ENCODE measurements at regions not wholly inside any gene's neighbourhood (a gene's known extent, or its start where the extent isn't known, plus 50 kb on each side); places are given as distances from the start of the nearest gene placed in this dataset.

DNA sequence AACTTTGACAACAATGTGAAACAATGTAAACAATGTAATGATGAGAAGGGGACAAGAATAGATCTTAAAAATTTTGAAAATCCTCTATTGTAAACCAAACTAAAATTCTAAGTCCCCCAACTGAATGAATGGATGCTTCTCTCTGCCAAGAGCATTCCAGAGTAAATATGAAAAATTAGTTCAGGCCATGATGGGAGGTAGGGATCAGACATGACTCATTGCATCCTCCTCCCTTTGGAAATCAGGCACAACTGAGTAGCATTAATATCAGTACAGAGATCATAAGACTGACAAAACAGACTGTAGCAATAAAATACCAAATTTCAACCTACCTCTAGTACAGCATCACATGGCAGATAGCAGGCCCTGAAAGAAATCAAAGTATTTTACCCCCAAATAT, 559.9 kb downstream of the C12orf50 start:
- no peaks in the 10 kb centered on the region for H3K27me3 Mint-ChIP-seq

DNA sequence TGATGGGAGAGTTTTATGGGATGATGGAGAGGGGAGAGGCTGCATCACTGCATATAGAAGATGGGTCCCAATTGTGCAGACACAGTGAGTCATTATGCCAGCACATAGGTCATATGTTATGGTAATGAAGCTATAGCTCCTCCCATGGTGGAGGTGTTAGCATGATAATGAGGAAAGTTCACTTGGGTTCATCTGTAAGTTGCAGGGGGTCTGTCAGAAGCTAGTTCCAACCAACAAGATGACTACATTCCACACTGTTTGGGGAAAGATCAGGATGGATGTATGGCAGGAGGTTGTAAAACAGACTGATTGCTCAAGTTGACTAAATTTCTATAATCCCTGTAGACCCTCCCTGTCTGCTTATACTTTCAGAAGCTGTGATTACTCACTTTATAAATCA, 561.3 kb downstream of the C12orf50 start:
- DNase-seq (no peak), ATAC-seq (ENCODE audit: poor library complexity) (no peak)
- intact Hi-C loops (cut with DNase I, micrococcal nuclease): no loop called here
- no peak overlapping the region for H3K27ac Mint-ChIP-seq
- ChIA-PET CTCF (no interaction called here), POLR2A (no interaction called here)
- H3K4me3 ChIP-seq (ENCODE audit: low read length): no peak overlapping the region
- no peaks in the 10 kb centered on the region for H3K4me1 ChIP-seq (ENCODE audit: insufficient read depth, low read length)
- H3K9me3 ChIP-seq (ENCODE audit: control insufficient read depth in 1 of 2, insufficient read depth in 1 of 2, low read length in 2 of 2): no peaks in the 10 kb centered on the region
- H3K4me3 Mint-ChIP-seq: no peak overlapping the region
- H3K27me3 Mint-ChIP-seq: no peaks in the 10 kb centered on the region
- H3K27ac ChIP-seq (ENCODE audit: low read depth in 1 of 2, low read length in 2 of 2): no peak overlapping the region
- H3K27me3 ChIP-seq (ENCODE audit: control insufficient read depth in 1 of 2, insufficient read depth in 2 of 2, low read length in 2 of 2): no peaks in the 10 kb centered on the region
- H3K36me3 Mint-ChIP-seq (ENCODE audit: low read depth): no peaks in the 10 kb centered on the region
- TF ChIP-seq, protein P1, sequence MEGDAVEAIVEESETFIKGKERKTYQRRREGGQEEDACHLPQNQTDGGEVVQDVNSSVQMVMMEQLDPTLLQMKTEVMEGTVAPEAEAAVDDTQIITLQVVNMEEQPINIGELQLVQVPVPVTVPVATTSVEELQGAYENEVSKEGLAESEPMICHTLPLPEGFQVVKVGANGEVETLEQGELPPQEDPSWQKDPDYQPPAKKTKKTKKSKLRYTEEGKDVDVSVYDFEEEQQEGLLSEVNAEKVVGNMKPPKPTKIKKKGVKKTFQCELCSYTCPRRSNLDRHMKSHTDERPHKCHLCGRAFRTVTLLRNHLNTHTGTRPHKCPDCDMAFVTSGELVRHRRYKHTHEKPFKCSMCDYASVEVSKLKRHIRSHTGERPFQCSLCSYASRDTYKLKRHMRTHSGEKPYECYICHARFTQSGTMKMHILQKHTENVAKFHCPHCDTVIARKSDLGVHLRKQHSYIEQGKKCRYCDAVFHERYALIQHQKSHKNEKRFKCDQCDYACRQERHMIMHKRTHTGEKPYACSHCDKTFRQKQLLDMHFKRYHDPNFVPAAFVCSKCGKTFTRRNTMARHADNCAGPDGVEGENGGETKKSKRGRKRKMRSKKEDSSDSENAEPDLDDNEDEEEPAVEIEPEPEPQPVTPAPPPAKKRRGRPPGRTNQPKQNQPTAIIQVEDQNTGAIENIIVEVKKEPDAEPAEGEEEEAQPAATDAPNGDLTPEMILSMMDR (IDR thresholded peaks at IDR 0.05): no peak
- no peaks in the 10 kb centered on the region for H3K36me3 ChIP-seq (ENCODE audit: insufficient read depth, low read length)
- H3K4me1 Mint-ChIP-seq (ENCODE audit: low read depth): no peaks in the 10 kb centered on the region
- H3K9me3 Mint-ChIP-seq: peaks cover 3% of the 10 kb centered on the region

More for the DNA sequence above, 559.9 kb downstream of the C12orf50 start:
- H3K36me3 ChIP-seq (ENCODE audit: insufficient read depth, low read length): no peaks in the 10 kb centered on the region
- CTCF ChIA-PET: no interaction called here
- ATAC-seq (ENCODE audit: poor library complexity) (no peak), DNase-seq (no peak)
- H3K27ac ChIP-seq (ENCODE audit: low read depth in 1 of 2, low read length in 2 of 2): no peak overlapping the region
- TF ChIP-seq, protein P1 (IDR thresholded peaks at IDR 0.05): no peak
- no peaks in the 10 kb centered on the region for H3K4me1 ChIP-seq (ENCODE audit: insufficient read depth, low read length)
- Mint-ChIP-seq H3K36me3 (ENCODE audit: low read depth) (no peaks in the 10 kb centered on the region), H3K4me3 (no peak overlapping the region), H3K9me3 (peaks cover 5% of the 10 kb centered on the region), H3K27ac (no peak overlapping the region), H3K4me1 (ENCODE audit: low read depth) (no peaks in the 10 kb centered on the region)
- POLR2A ChIA-PET: no interaction called here
- intact Hi-C loops (cut with DNase I, micrococcal nuclease): no loop called here
- H3K27me3 ChIP-seq (ENCODE audit: control insufficient read depth in 1 of 2, insufficient read depth in 2 of 2, low read length in 2 of 2): no peaks in the 10 kb centered on the region
- no peaks in the 10 kb centered on the region for H3K9me3 ChIP-seq (ENCODE audit: control insufficient read depth in 1 of 2, insufficient read depth in 1 of 2, low read length in 2 of 2)
- no peak overlapping the region for H3K4me3 ChIP-seq (ENCODE audit: low read length)

DNA sequence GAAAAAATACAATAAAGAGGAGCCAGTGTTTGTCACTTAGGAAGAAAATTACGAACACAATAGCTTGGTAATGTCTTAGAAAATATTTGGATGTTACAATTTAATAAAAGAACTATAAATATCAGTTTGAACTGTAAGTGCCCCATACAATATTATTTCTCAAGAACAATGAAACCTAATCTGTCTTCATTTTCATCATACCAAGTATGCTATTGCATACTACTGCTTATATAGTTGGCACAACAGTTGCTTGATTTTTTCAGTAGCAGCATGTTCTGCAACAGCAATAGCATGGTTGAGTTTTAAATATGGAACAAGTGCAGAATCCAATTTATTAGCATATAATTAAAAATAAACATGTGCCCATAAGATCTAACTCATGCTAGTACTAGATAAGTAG, 564.6 kb downstream of the C12orf50 start:
- Mint-ChIP-seq H3K9me3 (peaks cover 9% of the 10 kb centered on the region), H3K4me3 (no peak overlapping the region), H3K4me1 (ENCODE audit: low read depth) (no peaks in the 10 kb centered on the region), H3K27me3 (no peaks in the 10 kb centered on the region), H3K36me3 (ENCODE audit: low read depth) (no peaks in the 10 kb centered on the region), H3K27ac (no peak overlapping the region)
- Histone ChIP-seq H3K4me1 (ENCODE audit: insufficient read depth, low read length) (no peaks in the 10 kb centered on the region), H3K36me3 (ENCODE audit: insufficient read depth, low read length) (no peaks in the 10 kb centered on the region), H3K27me3 (ENCODE audit: control insufficient read depth in 1 of 2, insufficient read depth in 2 of 2, low read length in 2 of 2) (no peaks in the 10 kb centered on the region), H3K27ac (ENCODE audit: low read depth in 1 of 2, low read length in 2 of 2) (no peak overlapping the region), H3K4me3 (ENCODE audit: low read length) (no peak overlapping the region), H3K9me3 (ENCODE audit: control insufficient read depth in 1 of 2, insufficient read depth in 1 of 2, low read length in 2 of 2) (no peaks in the 10 kb centered on the region)
- TF ChIP-seq, protein P1 (IDR thresholded peaks at IDR 0.05): no peak
- ChIA-PET POLR2A (no interaction called here), CTCF (no interaction called here)
- ATAC-seq (ENCODE audit: poor library complexity): no peak
- no peak for DNase-seq
- intact Hi-C loops (cut with DNase I, micrococcal nuclease): no loop called here

Data from CD4-positive, alpha-beta T cell (primary cell).